ENCODE measurements at regions not wholly inside any gene's neighbourhood (a gene's known extent, or its start where the extent isn't known, plus 50 kb on each side); places are given as distances from the start of the nearest gene placed in this dataset.

DNA sequence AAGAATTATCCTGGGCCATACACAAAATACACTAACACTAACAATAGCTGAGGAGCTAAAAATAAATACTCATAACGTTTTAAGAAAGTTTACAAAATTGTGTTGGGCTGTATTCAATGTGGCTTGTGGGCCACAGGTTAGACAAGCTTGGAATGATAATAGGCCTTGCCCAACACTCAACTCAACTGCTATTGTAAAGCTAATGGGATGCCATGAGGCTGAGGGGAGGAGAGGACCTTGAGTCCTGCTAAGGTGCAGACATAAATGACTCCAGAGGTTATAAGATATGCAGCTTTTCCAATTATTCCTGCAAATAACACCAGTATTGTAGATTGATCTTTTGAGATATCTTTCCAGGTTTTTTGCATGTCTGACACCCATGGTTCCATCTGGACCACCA lies 97.0 kb downstream of the FCRL5 start:
- TF ChIP-seq, protein P1, sequence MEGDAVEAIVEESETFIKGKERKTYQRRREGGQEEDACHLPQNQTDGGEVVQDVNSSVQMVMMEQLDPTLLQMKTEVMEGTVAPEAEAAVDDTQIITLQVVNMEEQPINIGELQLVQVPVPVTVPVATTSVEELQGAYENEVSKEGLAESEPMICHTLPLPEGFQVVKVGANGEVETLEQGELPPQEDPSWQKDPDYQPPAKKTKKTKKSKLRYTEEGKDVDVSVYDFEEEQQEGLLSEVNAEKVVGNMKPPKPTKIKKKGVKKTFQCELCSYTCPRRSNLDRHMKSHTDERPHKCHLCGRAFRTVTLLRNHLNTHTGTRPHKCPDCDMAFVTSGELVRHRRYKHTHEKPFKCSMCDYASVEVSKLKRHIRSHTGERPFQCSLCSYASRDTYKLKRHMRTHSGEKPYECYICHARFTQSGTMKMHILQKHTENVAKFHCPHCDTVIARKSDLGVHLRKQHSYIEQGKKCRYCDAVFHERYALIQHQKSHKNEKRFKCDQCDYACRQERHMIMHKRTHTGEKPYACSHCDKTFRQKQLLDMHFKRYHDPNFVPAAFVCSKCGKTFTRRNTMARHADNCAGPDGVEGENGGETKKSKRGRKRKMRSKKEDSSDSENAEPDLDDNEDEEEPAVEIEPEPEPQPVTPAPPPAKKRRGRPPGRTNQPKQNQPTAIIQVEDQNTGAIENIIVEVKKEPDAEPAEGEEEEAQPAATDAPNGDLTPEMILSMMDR (IDR thresholded peaks at IDR 0.05 in 4 of 5, conservative IDR thresholded peaks at IDR 0.05 in 1 of 5): no peak
- no peak for TF ChIP-seq POLR2A (IDR thresholded peaks at IDR 0.05)

Data from gastrocnemius medialis (tissue), 4 donors.